Activated naive CD8-positive, alpha-beta T cell treated with anti-CD3 and anti-CD28 coated beads, Interleukin-2, amount 50 U/mL, for 24 hours (primary cell): ENCODE measurements at regions not wholly inside any gene's neighbourhood (a gene's known extent, or its start where the extent isn't known, plus 50 kb on each side); places are given as distances from the start of the nearest gene placed in this dataset.
A peak's percentile ranks its signal among the peaks of the same experiment; 100 is the strongest.

Source experiments
- ATAC-seq: fragments of 150-1000 bp; cut with Tn5 transposase; one replicate; pipeline ENCODE4 v1.10.0; 2021
- DNase-seq: peaks from one replicate; pipeline ENCODE4 v3.0.0; 2021
- H3K27ac Mint-ChIP-seq: one replicate; pipeline ENCODE4 v1.8.0; 2021; ENCODE audit warnings: mild to moderate bottlenecking, mixed read lengths
- H3K27me3 Mint-ChIP-seq: one replicate; pipeline ENCODE4 v1.8.0; 2021; ENCODE audit warnings: mixed read lengths
- H3K36me3 Mint-ChIP-seq: one replicate; pipeline ENCODE4 v1.8.0; 2021; ENCODE audit warnings: low read depth, mixed read lengths
- H3K4me1 Mint-ChIP-seq: one replicate; pipeline ENCODE4 v1.8.0; 2021; ENCODE audit warnings: mixed read lengths
- H3K4me3 Mint-ChIP-seq: one replicate; pipeline ENCODE4 v1.8.0; 2021; ENCODE audit warnings: mild to moderate bottlenecking, moderate library complexity, mixed read lengths
- H3K9me3 Mint-ChIP-seq: one replicate; pipeline ENCODE4 v1.8.0; 2021; ENCODE audit warnings: mixed read lengths

GRCh38 chr12:107236824-107237511 lies 143.6 kb upstream of the CRY1 start:
- Mint-ChIP-seq H3K4me3 (no peak overlapping the region), H3K9me3 (no peaks in the 10 kb centered on the region), H3K27me3 (no peaks in the 10 kb centered on the region), H3K27ac (no peak overlapping the region), H3K4me1 (peaks cover 11% of the 10 kb centered on the region), H3K36me3 (no peaks in the 10 kb centered on the region)
- DNase-seq: no peak
- ATAC-seq: peak; percentile 49

- peaks cover 3% of the 10 kb centered on the region for H3K27me3 Mint-ChIP-seq
- no peak for DNase-seq
These were observed 144.9 kb upstream of the CRY1 start for GRCh38 chr12:107238296-107238695.

GRCh38 chr12:107241411-107241810 lies 148.1 kb upstream of the CRY1 start:
- DNase-seq: no peak
- Mint-ChIP-seq H3K9me3 (no peaks in the 10 kb centered on the region), H3K36me3 (no peaks in the 10 kb centered on the region), H3K4me1 (peaks cover 10% of the 10 kb centered on the region), H3K27ac (no peak overlapping the region), H3K27me3 (peaks cover 4% of the 10 kb centered on the region), H3K4me3 (no peak overlapping the region)
- ATAC-seq: no peak

More at GRCh38 chr12:107238296-107238695, 144.9 kb upstream of the CRY1 start:
- peaks cover 11% of the 10 kb centered on the region for H3K4me1 Mint-ChIP-seq
- H3K36me3 Mint-ChIP-seq: no peaks in the 10 kb centered on the region
- H3K4me3 Mint-ChIP-seq: no peak overlapping the region
- no peak overlapping the region for H3K27ac Mint-ChIP-seq
- ATAC-seq: no peak
- H3K9me3 Mint-ChIP-seq: no peaks in the 10 kb centered on the region

GRCh38 chr12:107242189-107242588 lies 148.8 kb upstream of the CRY1 start:
- H3K27me3 Mint-ChIP-seq: peaks cover 4% of the 10 kb centered on the region
- no peak for DNase-seq
- H3K36me3 Mint-ChIP-seq: peaks cover 1% of the 10 kb centered on the region
- no peaks in the 10 kb centered on the region for H3K9me3 Mint-ChIP-seq
- no peak overlapping the region for H3K27ac Mint-ChIP-seq
- no peak overlapping the region for H3K4me3 Mint-ChIP-seq
- no peak for ATAC-seq
- H3K4me1 Mint-ChIP-seq: peaks cover 2% of the 10 kb centered on the region

- no peaks in the 10 kb centered on the region for H3K4me1 Mint-ChIP-seq
- ATAC-seq (no peak), DNase-seq (no peak)
- H3K4me3 Mint-ChIP-seq: no peak overlapping the region
- no peak overlapping the region for H3K27ac Mint-ChIP-seq
- peaks cover 1% of the 10 kb centered on the region for H3K36me3 Mint-ChIP-seq
- H3K9me3 Mint-ChIP-seq: no peaks in the 10 kb centered on the region
- peaks cover 4% of the 10 kb centered on the region for H3K27me3 Mint-ChIP-seq
These were observed 150.0 kb upstream of the CRY1 start for GRCh38 chr12:107243341-107243740.

GRCh38 chr12:107244584-107244983 lies 151.2 kb upstream of the CRY1 start:
- ATAC-seq: no peak

GRCh38 chr12:107247650-107248049 lies 154.3 kb upstream of the CRY1 start:
- Mint-ChIP-seq H3K4me3 (no peak overlapping the region), H3K27me3 (peaks cover 4% of the 10 kb centered on the region), H3K27ac (no peak overlapping the region), H3K9me3 (no peaks in the 10 kb centered on the region), H3K4me1 (no peaks in the 10 kb centered on the region), H3K36me3 (peaks cover 1% of the 10 kb centered on the region)
- no peak for ATAC-seq
- no peak for DNase-seq

More at GRCh38 chr12:107244584-107244983, 151.2 kb upstream of the CRY1 start:
- no peaks in the 10 kb centered on the region for H3K9me3 Mint-ChIP-seq
- no peak overlapping the region for H3K4me3 Mint-ChIP-seq
- H3K4me1 Mint-ChIP-seq: no peaks in the 10 kb centered on the region
- peaks cover 7% of the 10 kb centered on the region for H3K27me3 Mint-ChIP-seq
- DNase-seq: no peak
- H3K36me3 Mint-ChIP-seq: peaks cover 1% of the 10 kb centered on the region
- no peak overlapping the region for H3K27ac Mint-ChIP-seq

GRCh38 chr12:107248187-107248586 lies 154.8 kb upstream of the CRY1 start:
- no peak overlapping the region for H3K27ac Mint-ChIP-seq
- no peak for ATAC-seq

GRCh38 chr12:107251288-107251687 lies 157.9 kb upstream of the CRY1 start:
- H3K36me3 Mint-ChIP-seq: peaks cover 1% of the 10 kb centered on the region
- H3K4me3 Mint-ChIP-seq: no peak overlapping the region
- ATAC-seq (no peak), DNase-seq (no peak)
- no peaks in the 10 kb centered on the region for H3K4me1 Mint-ChIP-seq
- H3K9me3 Mint-ChIP-seq: no peaks in the 10 kb centered on the region
- no peak overlapping the region for H3K27ac Mint-ChIP-seq
- peaks cover 2% of the 10 kb centered on the region for H3K27me3 Mint-ChIP-seq

More at GRCh38 chr12:107248187-107248586, 154.8 kb upstream of the CRY1 start:
- Mint-ChIP-seq H3K4me3 (no peak overlapping the region), H3K4me1 (no peaks in the 10 kb centered on the region), H3K9me3 (no peaks in the 10 kb centered on the region), H3K27me3 (peaks cover 4% of the 10 kb centered on the region), H3K36me3 (peaks cover 1% of the 10 kb centered on the region)
- no peak for DNase-seq

- no peaks in the 10 kb centered on the region for H3K4me1 Mint-ChIP-seq
- no peaks in the 10 kb centered on the region for H3K36me3 Mint-ChIP-seq
- no peaks in the 10 kb centered on the region for H3K9me3 Mint-ChIP-seq
- no peak overlapping the region for H3K27ac Mint-ChIP-seq
- no peak overlapping the region for H3K4me3 Mint-ChIP-seq
- ATAC-seq: no peak
- DNase-seq: no peak
- H3K27me3 Mint-ChIP-seq: peaks cover 2% of the 10 kb centered on the region
These were observed 160.0 kb upstream of the CRY1 start for GRCh38 chr12:107253361-107253760.

GRCh38 chr12:107254258-107254856 lies 161.0 kb upstream of the CRY1 start:
- Mint-ChIP-seq H3K27ac (no peak overlapping the region), H3K27me3 (peaks cover under 1% of the 10 kb centered on the region), H3K4me3 (no peak overlapping the region), H3K9me3 (no peaks in the 10 kb centered on the region), H3K4me1 (no peaks in the 10 kb centered on the region), H3K36me3 (no peaks in the 10 kb centered on the region)
- ATAC-seq (no peak), DNase-seq (no peak)

GRCh38 chr12:107258780-107259179 lies 165.4 kb upstream of the CRY1 start:
- Mint-ChIP-seq H3K4me3 (no peak overlapping the region), H3K27me3 (peaks cover 5% of the 10 kb centered on the region), H3K36me3 (no peaks in the 10 kb centered on the region), H3K27ac (no peak overlapping the region), H3K9me3 (peaks cover 7% of the 10 kb centered on the region), H3K4me1 (no peaks in the 10 kb centered on the region)
- DNase-seq (no peak), ATAC-seq (no peak)

- ATAC-seq: no peak
- no peak overlapping the region for H3K27ac Mint-ChIP-seq
These were observed 170.6 kb upstream of the CRY1 start for GRCh38 chr12:107263980-107264379.

GRCh38 chr12:107264667-107265066 lies 171.3 kb upstream of the CRY1 start:
- H3K4me3 Mint-ChIP-seq: no peak overlapping the region
- no peaks in the 10 kb centered on the region for H3K4me1 Mint-ChIP-seq
- no peak overlapping the region for H3K27ac Mint-ChIP-seq
- peaks cover 13% of the 10 kb centered on the region for H3K9me3 Mint-ChIP-seq
- no peaks in the 10 kb centered on the region for H3K36me3 Mint-ChIP-seq
- H3K27me3 Mint-ChIP-seq: peaks cover 5% of the 10 kb centered on the region
- DNase-seq (no peak), ATAC-seq (no peak)

More at GRCh38 chr12:107263980-107264379, 170.6 kb upstream of the CRY1 start:
- peaks cover 5% of the 10 kb centered on the region for H3K27me3 Mint-ChIP-seq
- no peak for DNase-seq
- H3K36me3 Mint-ChIP-seq: no peaks in the 10 kb centered on the region
- H3K4me1 Mint-ChIP-seq: no peaks in the 10 kb centered on the region
- peaks cover 13% of the 10 kb centered on the region for H3K9me3 Mint-ChIP-seq
- H3K4me3 Mint-ChIP-seq: no peak overlapping the region

- peaks cover 13% of the 10 kb centered on the region for H3K9me3 Mint-ChIP-seq
- H3K36me3 Mint-ChIP-seq: no peaks in the 10 kb centered on the region
- H3K4me1 Mint-ChIP-seq: no peaks in the 10 kb centered on the region
- no peaks in the 10 kb centered on the region for H3K27me3 Mint-ChIP-seq
- DNase-seq (no peak), ATAC-seq (no peak)
- no peak overlapping the region for H3K4me3 Mint-ChIP-seq
- H3K27ac Mint-ChIP-seq: no peak overlapping the region
These were observed 174.3 kb upstream of the CRY1 start for GRCh38 chr12:107267604-107268003.
